Heart left ventricle (tissue), 13 donors: ENCODE measurements at regions not wholly inside any gene's neighbourhood (a gene's known extent, or its start where the extent isn't known, plus 50 kb on each side); places are given as distances from the start of the nearest gene placed in this dataset.

Source experiments
- CTCF ChIP-seq, 12 donors: fragments of 200-600 bp; sonication (generic) in 4 of 12; IDR thresholded peaks; one replicate each; pipeline versions ENCODE4 v1.5.0 to v1.8.0; 2018 to 2022; ENCODE audit warnings: antibody characterized with exemption in 12 of 12, mild to moderate bottlenecking in 5 of 12
- POLR2A ChIP-seq, 2 donors: fragments of 450-650 bp; IDR thresholded peaks; one replicate each; pipeline ENCODE4 v1.6.1; 2017; ENCODE audit warnings: antibody characterized with exemption in 2 of 2, mild to moderate bottlenecking in 2 of 2, moderate library complexity in 2 of 2
- donor health status: ischemic (EF 13 %, LVEDD 7.1; RV severe dilation, severe dysfunction).
- donor health status: DM: no; HTN: yes; CAD: no.
- donor health status: DM: no; HTN: no; CAD: no.
- donor health status: ischemic (EF 25% LVEDD 6.9; RV normal size, moderate dysfunction).
- donor health status: ischemic (EF 25% LVEDD 5.7; RV mildly dilated, moderate dysfunction).
- donor health status: ischemic (EF 35%, LVEDD 5.7; RV mildly dilated, moderate dysfunction).
- donor health status: nonischemic (EF 11% LVEDD 7.7; RV severe dilation, severe dysfunction).
- donor health status: DM: yes; HTN: yes; CAD: no.
- donor health status: PGD.
- donor health status: ischemic (EF 29% LVEDD 5.4; RV normal size, mild dysfunction).
- donor health status: nonischemic (EF 23%, LVEDD 6.1; RV moderate dilation, normal function).

DNA sequence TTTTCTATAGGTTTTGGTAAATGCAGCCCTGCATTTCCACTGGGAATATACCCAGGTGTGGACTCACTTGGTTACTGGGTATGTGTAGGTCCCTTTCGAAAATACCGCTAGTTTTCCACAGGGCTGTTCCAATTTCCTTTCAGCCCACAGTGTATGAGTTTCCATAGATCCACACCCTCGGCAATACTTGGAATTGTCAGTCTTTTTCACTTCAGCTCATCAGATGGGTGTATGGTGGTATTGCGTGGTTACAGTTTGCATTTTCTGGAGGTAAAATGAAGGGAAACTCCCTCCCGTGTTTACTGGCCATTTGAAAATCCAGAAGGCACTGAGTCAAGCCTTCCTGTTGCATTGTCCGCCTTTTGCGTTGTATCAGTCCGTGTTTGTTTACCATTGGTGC, 453.6 kb downstream of the CDH26 start:
- no peak for TF ChIP-seq CTCF (IDR thresholded peaks at IDR 0.05)
- TF ChIP-seq POLR2A (IDR thresholded peaks at IDR 0.05), result no peak
